ENCODE measurements at regions not wholly inside any gene's neighbourhood (a gene's known extent, or its start where the extent isn't known, plus 50 kb on each side); places are given as distances from the start of the nearest gene placed in this dataset.

DNA sequence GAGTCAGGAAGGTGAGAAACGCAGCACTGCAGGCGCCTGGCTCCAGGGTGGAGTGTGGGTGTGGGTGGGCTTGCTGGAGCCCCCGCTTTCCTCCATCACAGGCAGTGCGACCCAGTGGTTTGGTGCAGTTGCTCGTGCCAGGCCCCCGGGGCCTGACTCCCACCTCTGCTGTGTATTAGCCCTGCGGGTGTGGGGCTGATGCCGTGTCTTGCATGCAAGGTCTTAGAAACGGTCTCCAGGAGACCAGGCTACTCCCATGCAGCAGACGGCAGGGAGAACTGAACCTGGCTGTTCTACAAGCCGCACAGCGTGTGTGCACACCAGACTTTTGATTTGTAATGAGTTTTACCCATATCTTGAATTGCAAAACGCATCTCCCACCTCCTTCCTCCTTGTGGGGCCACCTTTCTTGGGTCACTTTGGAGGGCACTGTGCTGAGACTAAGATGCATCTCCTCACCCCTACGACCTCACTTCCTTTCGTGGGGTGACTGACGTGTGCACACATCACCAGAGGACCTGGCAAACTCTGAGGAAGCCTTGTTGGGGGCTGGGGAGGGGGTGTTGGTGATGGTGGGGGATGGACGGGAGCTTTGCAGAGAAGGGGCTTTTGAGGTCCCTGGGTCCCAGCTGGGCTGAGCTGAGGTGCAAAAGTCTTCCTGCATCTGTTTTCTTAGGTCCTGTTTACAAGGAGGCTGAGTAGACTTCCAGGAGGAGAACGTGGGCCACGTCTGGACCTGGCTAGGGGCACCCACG is 101.8 kb upstream of the TNRC6C start:
- DNase-seq: no peak
- Histone ChIP-seq H3K4me1 (no peaks in the 10 kb centered on the region), H3K27ac (no peak overlapping the region), H3K36me3 (no peaks in the 10 kb centered on the region), H3K27me3 (no peaks in the 10 kb centered on the region), H3K9me3 (no peaks in the 10 kb centered on the region), H3K4me3 (no peak overlapping the region)
- 72 to 76% methylated on average over 4 to 20 of the region's 20 CpGs for WGBS, 2 donors (ENCODE audit: low coverage in 1 of 2)
- no peak for TF ChIP-seq POLR2AphosphoS5 (IDR thresholded peaks at IDR 0.05)
- TF ChIP-seq, protein P1, sequence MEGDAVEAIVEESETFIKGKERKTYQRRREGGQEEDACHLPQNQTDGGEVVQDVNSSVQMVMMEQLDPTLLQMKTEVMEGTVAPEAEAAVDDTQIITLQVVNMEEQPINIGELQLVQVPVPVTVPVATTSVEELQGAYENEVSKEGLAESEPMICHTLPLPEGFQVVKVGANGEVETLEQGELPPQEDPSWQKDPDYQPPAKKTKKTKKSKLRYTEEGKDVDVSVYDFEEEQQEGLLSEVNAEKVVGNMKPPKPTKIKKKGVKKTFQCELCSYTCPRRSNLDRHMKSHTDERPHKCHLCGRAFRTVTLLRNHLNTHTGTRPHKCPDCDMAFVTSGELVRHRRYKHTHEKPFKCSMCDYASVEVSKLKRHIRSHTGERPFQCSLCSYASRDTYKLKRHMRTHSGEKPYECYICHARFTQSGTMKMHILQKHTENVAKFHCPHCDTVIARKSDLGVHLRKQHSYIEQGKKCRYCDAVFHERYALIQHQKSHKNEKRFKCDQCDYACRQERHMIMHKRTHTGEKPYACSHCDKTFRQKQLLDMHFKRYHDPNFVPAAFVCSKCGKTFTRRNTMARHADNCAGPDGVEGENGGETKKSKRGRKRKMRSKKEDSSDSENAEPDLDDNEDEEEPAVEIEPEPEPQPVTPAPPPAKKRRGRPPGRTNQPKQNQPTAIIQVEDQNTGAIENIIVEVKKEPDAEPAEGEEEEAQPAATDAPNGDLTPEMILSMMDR (IDR thresholded peaks at IDR 0.05): no peak
- TF ChIP-seq POLR2A (IDR thresholded peaks at IDR 0.05): no peak
- TF ChIP-seq EP300 (IDR thresholded peaks at IDR 0.05; ENCODE audit: low read depth): no peak
- in situ Hi-C loops (cut with MboI; ENCODE audit: low pct_ligation_motif_present in 1 of 4, low pct_unique_long_range_greater_than_20kb in 1 of 4, low sequenced_read_pairs in 3 of 4) (no loop called here), intact Hi-C loops (cut with DNase I; ENCODE audit: low total_unique reads) (no loop called here)

DNA sequence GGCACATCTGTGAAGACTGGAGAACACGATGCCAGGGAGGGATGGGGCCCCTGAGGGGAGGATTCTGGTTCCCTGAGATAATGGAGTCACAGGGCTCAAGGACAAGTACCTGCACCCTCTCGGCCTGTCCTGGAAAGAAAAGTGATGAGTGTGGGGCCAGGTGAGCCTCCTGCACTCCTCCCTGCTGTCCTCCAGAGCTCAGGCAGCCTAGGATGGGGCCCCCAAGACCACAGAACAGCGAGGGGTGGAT is 101.3 kb upstream of the TNRC6C start:
- Histone ChIP-seq H3K4me3 (no peak overlapping the region), H3K4me1 (no peaks in the 10 kb centered on the region), H3K27ac (no peak overlapping the region), H3K9me3 (no peaks in the 10 kb centered on the region), H3K36me3 (no peaks in the 10 kb centered on the region), H3K27me3 (no peaks in the 10 kb centered on the region)
- no peak for DNase-seq
- intact Hi-C loops (cut with DNase I; ENCODE audit: low total_unique reads) (no loop called here), in situ Hi-C loops (cut with MboI; ENCODE audit: low pct_ligation_motif_present in 1 of 4, low pct_unique_long_range_greater_than_20kb in 1 of 4, low sequenced_read_pairs in 3 of 4) (no loop called here)
- WGBS, 2 donors (ENCODE audit: low coverage in 1 of 2): 76% methylated on average over 3 of the region's 3 CpGs; no CpG with 5 or more reads in 1 of the 2 donors
- no peak for TF ChIP-seq POLR2AphosphoS5 (IDR thresholded peaks at IDR 0.05)
- no peak for TF ChIP-seq POLR2A (IDR thresholded peaks at IDR 0.05)
- TF ChIP-seq EP300 (IDR thresholded peaks at IDR 0.05; ENCODE audit: low read depth): no peak
- TF ChIP-seq, protein P1 (IDR thresholded peaks at IDR 0.05): no peak

DNA sequence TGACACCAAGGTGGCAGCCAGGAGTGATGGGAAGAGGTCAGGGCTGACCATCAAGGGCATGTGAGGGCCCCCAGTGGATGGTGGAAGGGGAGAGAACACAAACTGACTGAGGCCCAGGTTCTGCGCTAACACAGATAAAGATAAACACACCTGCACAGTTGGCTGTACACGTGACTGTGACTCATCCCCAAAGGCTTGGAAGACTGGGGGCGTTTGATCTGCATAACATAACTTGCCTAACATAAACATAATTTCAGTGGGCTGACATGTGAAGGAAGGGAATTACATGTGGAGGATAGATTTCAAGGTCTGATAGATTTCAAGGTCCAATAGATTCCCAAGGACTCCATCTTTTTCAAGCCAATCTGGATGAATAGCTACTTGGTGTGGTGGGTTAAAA is 100.9 kb upstream of the TNRC6C start:
- no peak overlapping the region for H3K4me3 ChIP-seq
- TF ChIP-seq POLR2A (IDR thresholded peaks at IDR 0.05) (no peak), EP300 (IDR thresholded peaks at IDR 0.05; ENCODE audit: low read depth) (no peak), POLR2AphosphoS5 (IDR thresholded peaks at IDR 0.05) (no peak)
- TF ChIP-seq, protein P1 (IDR thresholded peaks at IDR 0.05): no peak
- no peaks in the 10 kb centered on the region for H3K36me3 ChIP-seq
- intact Hi-C loops (cut with DNase I; ENCODE audit: low total_unique reads): no loop called here
- no peak for DNase-seq
- no peak overlapping the region for H3K27ac ChIP-seq
- H3K27me3 ChIP-seq: no peaks in the 10 kb centered on the region
- in situ Hi-C loops (cut with MboI; ENCODE audit: low pct_ligation_motif_present in 1 of 4, low pct_unique_long_range_greater_than_20kb in 1 of 4, low sequenced_read_pairs in 3 of 4): no loop called here
- H3K9me3 ChIP-seq: no peaks in the 10 kb centered on the region
- no peaks in the 10 kb centered on the region for H3K4me1 ChIP-seq
- WGBS, 2 donors (ENCODE audit: low coverage in 1 of 2): 59 to 100% methylated on average over 1 to 3 of the region's 3 CpGs

DNA sequence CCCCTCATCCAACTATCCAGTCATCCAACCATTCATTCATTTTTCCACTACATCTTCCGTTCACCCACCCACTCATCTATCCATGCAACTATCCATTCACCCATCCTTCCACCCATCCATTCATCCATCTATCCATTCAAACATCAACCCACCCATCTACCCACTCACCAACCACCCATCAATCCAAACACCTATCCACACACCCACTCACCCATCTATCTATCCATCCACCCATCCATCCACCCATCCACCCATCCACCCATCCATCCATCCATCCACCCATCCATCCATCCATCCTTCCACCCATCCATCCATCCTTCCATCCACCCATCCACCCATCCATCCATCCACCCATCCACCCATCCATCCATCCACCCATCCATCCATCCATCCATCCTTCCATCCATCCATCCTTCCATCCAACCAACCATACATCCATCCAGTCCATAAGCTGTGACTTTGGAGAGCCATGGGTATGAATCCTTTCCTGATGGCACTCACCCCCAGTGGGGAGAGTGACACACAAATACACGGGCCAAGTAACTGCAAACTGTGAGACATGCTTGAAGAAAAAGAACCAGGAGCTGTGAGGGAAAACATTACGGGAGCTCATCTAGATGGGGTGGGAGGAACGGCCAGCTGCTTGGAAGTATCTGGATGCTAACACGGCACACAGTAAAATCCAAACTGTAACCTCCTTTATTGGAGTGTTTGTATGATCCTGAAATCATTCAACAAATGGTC is 100.0 kb upstream of the TNRC6C start:
- Histone ChIP-seq H3K36me3 (no peaks in the 10 kb centered on the region), H3K4me1 (peaks cover 0 to 5% (median 3%) of the 10 kb centered on the region in 4 donors), H3K27ac (no peak overlapping the region), H3K27me3 (no peaks in the 10 kb centered on the region), H3K9me3 (no peaks in the 10 kb centered on the region), H3K4me3 (no peak overlapping the region)
- DNase-seq: no peak
- in situ Hi-C loops (cut with MboI; ENCODE audit: low pct_ligation_motif_present in 1 of 4, low pct_unique_long_range_greater_than_20kb in 1 of 4, low sequenced_read_pairs in 3 of 4) (no loop called here), intact Hi-C loops (cut with DNase I; ENCODE audit: low total_unique reads) (no loop called here)
- WGBS, 2 donors (ENCODE audit: low coverage in 1 of 2): 62 to 80% methylated on average over 2 to 5 of the region's 5 CpGs
- TF ChIP-seq POLR2A (IDR thresholded peaks at IDR 0.05): no peak
- TF ChIP-seq POLR2AphosphoS5 (IDR thresholded peaks at IDR 0.05): no peak
- no peak for TF ChIP-seq EP300 (IDR thresholded peaks at IDR 0.05; ENCODE audit: low read depth)
- TF ChIP-seq, protein P1 (IDR thresholded peaks at IDR 0.05): no peak

Measured in transverse colon (tissue), 4 donors.